GM12878 (cell line): ENCODE measurements at regions not wholly inside any gene's neighbourhood (a gene's known extent, or its start where the extent isn't known, plus 50 kb on each side); places are given as distances from the start of the nearest gene placed in this dataset.

Experiments
- ATAC-seq: fragments of 200-7000 bp; cut with Tn5 transposase; 3 replicates; pipeline ENCODE4 v1.9.1; 2020; ENCODE audit warnings: mild to moderate bottlenecking, moderate library complexity
- BruUV-seq: library from RNA; stranded (reverse); fragments of 400-500 nt; replicated peaks from 2 replicates; lab custom pipeline; 2021; lab: Mats Ljungman, UMichigan
- CTCF ChIA-PET: fragments of 300-600 bp; sonication (Branson Sonifier 250); formaldehyde crosslinking; extraction: SDS; loops from one replicate; lab custom pipeline; 2021; ENCODE audit warnings: inconsistent platforms; lab: Yijun Ruan, JAX
- POLR2A ChIA-PET: fragments of 350-600 bp; formaldehyde crosslinking; extraction: SDS; loops from one replicate; lab custom pipeline; 2021; ENCODE audit warnings: inconsistent platforms; lab: Charles Lee
- RAD21 ChIA-PET: fragments of 300-600 bp; sonication (Branson Sonifier 250); formaldehyde crosslinking; loops from one replicate; lab custom pipeline; 2023; ENCODE audit warnings: antibody characterized with exemption; ENCODE audit not compliant: unreplicated experiment; lab: Charles Lee
- SMC1A ChIA-PET: fragments of 300-600 bp; sonication (Branson Sonifier 250); formaldehyde crosslinking; loops from one replicate; lab custom pipeline; 2023; ENCODE audit not compliant: unreplicated experiment, uncharacterized antibody; lab: Charles Lee
- DNase-seq: peaks from one replicate; pipeline ENCODE4 v3.0.0-alpha.2; 2011; ENCODE audit warnings: low read depth, low spot score
- FAIRE-seq: peaks from 3 replicates; lab custom pipeline; 2011; peaks lifted over from hg19 to GRCh38; lab: Jason Lieb, UNC
- H2AFZ ChIP-seq: 2 replicates; pipeline ENCODE4 v1.6.0; 2011; ENCODE audit warnings: low read depth, low read length, control low read depth; ENCODE audit not compliant: control insufficient read depth
- H3K27ac ChIP-seq: 2 replicates; pipeline ENCODE4 v1.5.1; 2011; ENCODE audit warnings: control low read depth; ENCODE audit not compliant: control insufficient read depth, insufficient read depth
- H3K27me3 ChIP-seq, 2 experiments: replicated peaks in 1 of 2; 2 replicates each; pipeline versions ENCODE4 v1.6.0 to v1.6.1; 2011; ENCODE audit warnings: low read length in 1 of 2; ENCODE audit not compliant: control insufficient read depth in 2 of 2, insufficient read depth in 2 of 2
- H3K36me3 ChIP-seq, 2 experiments: 2 replicates each; pipeline ENCODE4 v1.5.1; 2011; ENCODE audit warnings: low read length in 1 of 2; ENCODE audit not compliant: control insufficient read depth in 2 of 2, insufficient read depth in 2 of 2
- H3K4me1 ChIP-seq: 2 replicates; pipeline ENCODE4 v1.6.1; 2011; ENCODE audit warnings: mild to moderate bottlenecking, low read length, moderate library complexity, mixed read lengths; ENCODE audit not compliant: control insufficient read depth, insufficient read depth
- H3K4me2 ChIP-seq: 2 replicates; pipeline ENCODE4 v1.6.0; 2011; ENCODE audit warnings: control low read depth; ENCODE audit not compliant: control insufficient read depth, insufficient read depth
- H3K4me3 ChIP-seq: fragments of 200-600 bp; sonication (generic); 2 replicates; pipeline ENCODE4 v1.5.1; 2016
- H3K79me2 ChIP-seq: 2 replicates; pipeline ENCODE4 v1.6.0; 2011; ENCODE audit warnings: low read length; ENCODE audit not compliant: control insufficient read depth, insufficient read depth
- H3K9ac ChIP-seq: 2 replicates; pipeline ENCODE4 v1.8.0; 2011; ENCODE audit warnings: low read length, control low read depth, mixed read lengths; ENCODE audit not compliant: control insufficient read depth, insufficient read depth
- H3K9me3 ChIP-seq: replicated peaks from 3 replicates; pipeline ENCODE4 v1.5.1; 2011; ENCODE audit warnings: mild to moderate bottlenecking, low read length; ENCODE audit not compliant: control insufficient read depth, insufficient read depth
- H4K20me1 ChIP-seq: 2 replicates; pipeline ENCODE4 v1.6.0; 2011; ENCODE audit not compliant: control insufficient read depth, insufficient read depth
- CHD4 ChIP-seq: fragments of 200-600 bp; sonication (generic); IDR thresholded peaks from 2 replicates; pipeline ENCODE4 v1.6.1; 2016; ENCODE audit warnings: mild to moderate bottlenecking
- GABPA ChIP-seq: IDR thresholded peaks from 2 replicates; pipeline ENCODE4 v1.6.1; 2014; ENCODE audit warnings: antibody characterized with exemption, low read depth, mild to moderate bottlenecking, inconsistent platforms
- MYC ChIP-seq: IDR thresholded peaks from 2 replicates; pipeline ENCODE4 v1.6.1; 2011; ENCODE audit warnings: mild to moderate bottlenecking, low read length, moderate library complexity, inconsistent platforms; ENCODE audit not compliant: insufficient read depth, insufficient replicate concordance, insufficient read length, severe bottlenecking
- SIN3A ChIP-seq: IDR thresholded peaks from 2 replicates; pipeline ENCODE4 v1.6.1; 2012; ENCODE audit warnings: low read depth, low read length, improper control_type of control experiment
- SPI1 ChIP-seq: IDR thresholded peaks from 2 replicates; pipeline ENCODE4 v1.6.1; 2011; ENCODE audit warnings: low read depth, mild to moderate bottlenecking, low read length, moderate library complexity, borderline replicate concordance; ENCODE audit not compliant: insufficient read depth
- SRF ChIP-seq, 2 experiments: IDR thresholded peaks; 2 replicates each; pipeline ENCODE4 v1.6.1; 2011; ENCODE audit warnings: low read depth in 2 of 2, low read length in 2 of 2, mild to moderate bottlenecking in 1 of 2, moderate library complexity in 1 of 2
- WGBS: methylation state at CpG from one replicate; pipeline ENCODE4 v1.1.6; 2016; ENCODE audit warnings: low lambda C conversion rate; ENCODE audit not compliant: insufficient replicate concordance, insufficient coverage; ENCODE audit errors: missing lambda C conversion rate; 5-methylcytosine and 5-hydroxymethylcytosine counted together
- in situ Hi-C: fragments of 300-500 bp; cut with MboI; formaldehyde crosslinking; loops from 9 replicates; pipeline ENCODE4 v1.14.3; 2018; ENCODE audit warnings: mixed read lengths
- intact Hi-C: fragments of 100-400 bp; cut with micrococcal nuclease; formaldehyde crosslinking; loops from one replicate; pipeline ENCODE4 v1.14.2; 2022; ENCODE audit not compliant: unreplicated experiment

- no peaks in the 10 kb centered on the region for H3K27me3 ChIP-seq
- no peaks in the 10 kb centered on the region for H3K79me2 ChIP-seq
- ChIA-PET SMC1A (no interaction called here), CTCF (no interaction called here), RAD21 (no interaction called here), POLR2A (no interaction called here)
- no peaks in the 10 kb centered on the region for H4K20me1 ChIP-seq
- no peaks in the 10 kb centered on the region for H3K4me1 ChIP-seq
- H3K36me3 ChIP-seq: no peaks in the 10 kb centered on the region
- DNase-seq (no peak), ATAC-seq (no peak), FAIRE-seq (no peak)
- H3K9ac ChIP-seq: no peak overlapping the region
- H2AFZ ChIP-seq: no peak overlapping the region
- intact Hi-C loops: no loop called here
- no peak overlapping the region for H3K27ac ChIP-seq
- in situ Hi-C loops: no loop called here
- H3K4me2 ChIP-seq: no peak overlapping the region
- 41% methylated on average over 9 of the region's 9 CpGs for WGBS
- H3K4me3 ChIP-seq: no peak overlapping the region
- H3K9me3 ChIP-seq: no peaks in the 10 kb centered on the region; the same call in 2 of the 3 replicates
- TF ChIP-seq SIN3A (no peak), SPI1 (no peak)
- no TSS peak for BruUV-seq
Observed at GRCh38 chr6:169075915-169076654, 177.6 kb downstream of the THBS2 start.

- H3K36me3 ChIP-seq: no peaks in the 10 kb centered on the region
- no peak for FAIRE-seq
- CTCF ChIA-PET: no interaction called here
- in situ Hi-C loops: no loop called here
- DNase-seq: no peak
- intact Hi-C loops: no loop called here
- TF ChIP-seq MYC (no peak), SRF (IDR thresholded peaks at IDR 0.05; ENCODE audit: low read depth in 2 of 2, low read length in 2 of 2) (no peak), GABPA (no peak), CHD4 (no peak)
- no TSS peak for BruUV-seq
- H3K4me3 ChIP-seq: no peak overlapping the region
- no peak overlapping the region for H3K27ac ChIP-seq
- no peaks in the 10 kb centered on the region for H4K20me1 ChIP-seq
- SMC1A ChIA-PET: no interaction called here
- RAD21 ChIA-PET: no interaction called here
- no peaks in the 10 kb centered on the region; the same call in 2 of the 3 replicates for H3K9me3 ChIP-seq
- no peaks in the 10 kb centered on the region for H3K4me1 ChIP-seq
- POLR2A ChIA-PET: no interaction called here
- no peaks in the 10 kb centered on the region for H3K27me3 ChIP-seq
- no peak for ATAC-seq
- 41% methylated on average over 19 of the region's 19 CpGs for WGBS
- H3K9ac ChIP-seq: no peak overlapping the region
- H3K4me2 ChIP-seq: no peak overlapping the region
- no peaks in the 10 kb centered on the region for H3K79me2 ChIP-seq
- H2AFZ ChIP-seq: no peak overlapping the region
Observed at GRCh38 chr6:169075211-169075914, 178.3 kb downstream of the THBS2 start.
